HG02885 (cell line): ENCODE measurements at regions not wholly inside any gene's neighbourhood (a gene's known extent, or its start where the extent isn't known, plus 50 kb on each side); places are given as distances from the start of the nearest gene placed in this dataset.

Experiments used
- ATAC-seq: cut with Tn5 transposase; IDR thresholded peaks from one replicate; pipeline ENCODE4 v1.9.1; 2021; ENCODE audit warnings: mild to moderate bottlenecking; ENCODE audit not compliant: unreplicated experiment, poor library complexity

DNA sequence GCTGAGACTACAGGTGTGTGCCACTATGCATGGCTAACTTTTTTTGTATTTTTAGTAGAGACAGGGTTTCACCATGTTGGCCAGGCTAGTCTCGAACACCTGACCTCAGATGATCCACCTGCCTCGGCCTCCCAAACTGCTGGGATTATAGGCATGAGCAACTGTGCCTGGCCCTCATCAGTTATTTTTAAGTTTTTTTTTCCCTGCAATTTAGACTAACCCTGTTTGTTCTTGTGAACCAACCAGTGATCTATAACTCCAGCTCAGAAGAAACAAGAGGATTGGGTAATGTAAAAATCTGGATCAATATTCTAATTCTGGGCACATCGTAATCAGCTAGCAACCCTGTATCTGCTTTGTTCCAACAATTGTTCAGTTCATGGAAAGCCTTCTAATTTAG is 155.7 kb downstream of the NXNL2 start:
- ATAC-seq = no peak

DNA sequence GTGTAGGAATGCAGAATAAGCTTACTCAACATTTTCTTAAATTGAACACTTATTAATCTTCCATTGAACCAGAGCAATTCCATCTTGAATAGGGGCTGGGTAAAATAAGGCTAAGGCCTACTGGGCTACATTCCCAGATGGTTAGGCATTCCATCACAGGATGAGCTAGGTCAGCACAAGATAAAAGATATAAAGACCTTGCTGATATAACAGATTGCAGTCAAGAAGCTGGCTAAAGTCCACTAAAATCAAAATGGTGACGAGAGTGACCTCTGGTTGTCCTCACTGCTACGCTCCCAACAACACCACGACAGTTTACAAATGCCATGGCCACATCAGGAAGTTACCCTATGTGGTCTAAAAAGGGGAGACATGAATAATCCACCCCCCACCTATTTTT is 156.1 kb downstream of the NXNL2 start:
- ATAC-seq = no peak

DNA sequence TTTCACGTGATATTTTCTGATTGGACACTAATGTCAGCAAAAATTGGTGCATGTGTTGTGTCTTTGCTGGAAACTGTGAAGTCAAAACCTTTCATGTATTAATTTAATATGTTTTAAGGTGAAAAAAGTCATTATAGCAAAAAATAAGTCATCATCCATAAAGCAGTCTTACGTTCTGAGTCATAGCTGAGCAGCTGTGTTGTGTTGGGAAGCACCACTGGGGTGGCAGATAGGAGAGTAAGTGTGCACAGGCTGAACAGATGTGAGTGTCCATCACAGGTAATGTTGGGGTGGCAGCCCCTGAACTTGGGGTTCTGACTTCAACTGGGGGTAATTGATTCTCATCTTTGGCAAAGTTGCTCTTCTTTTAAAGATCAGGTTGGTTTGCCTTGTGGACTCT is 156.8 kb downstream of the NXNL2 start:
- ATAC-seq = no peak

DNA sequence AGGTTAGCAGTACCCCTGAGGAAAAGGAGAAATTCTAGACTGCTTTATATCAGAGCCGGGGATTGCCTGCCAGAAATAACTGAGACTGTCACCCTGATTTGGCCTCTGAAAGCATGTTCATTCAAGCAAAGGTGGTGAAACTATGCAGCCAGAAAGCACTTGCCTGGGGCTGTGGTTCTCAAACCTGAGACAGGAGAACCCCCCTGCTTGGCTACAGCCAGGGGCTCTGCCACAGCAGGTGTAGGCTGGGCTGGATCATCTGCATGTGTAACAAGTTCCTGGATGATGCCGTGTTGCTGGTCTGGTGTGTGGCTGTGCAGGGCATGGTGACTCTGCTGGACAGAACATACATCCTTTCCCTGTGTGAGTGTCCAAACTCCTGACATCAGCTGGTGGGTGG is 157.8 kb downstream of the NXNL2 start:
- ATAC-seq = no peak

DNA sequence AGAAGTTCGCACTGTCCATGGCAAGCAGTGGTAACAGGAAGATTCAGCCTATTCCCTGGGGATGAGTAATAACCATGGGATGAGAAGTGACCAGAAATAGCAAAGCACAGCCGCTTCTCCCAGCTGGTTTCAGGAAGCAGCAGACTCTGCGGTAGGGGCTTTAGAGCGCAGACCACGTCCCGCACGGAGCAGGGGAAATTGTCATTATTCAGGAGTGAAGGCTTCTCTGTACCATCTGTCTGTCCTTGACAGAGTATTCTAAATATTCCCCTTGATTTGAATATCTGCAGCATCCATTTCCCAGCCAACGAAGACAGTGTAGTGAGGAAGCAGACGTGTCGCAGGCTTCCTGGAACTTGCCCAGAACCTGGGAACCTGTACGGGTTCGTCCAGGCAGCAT is 159.6 kb downstream of the NXNL2 start:
- ATAC-seq = no peak

DNA sequence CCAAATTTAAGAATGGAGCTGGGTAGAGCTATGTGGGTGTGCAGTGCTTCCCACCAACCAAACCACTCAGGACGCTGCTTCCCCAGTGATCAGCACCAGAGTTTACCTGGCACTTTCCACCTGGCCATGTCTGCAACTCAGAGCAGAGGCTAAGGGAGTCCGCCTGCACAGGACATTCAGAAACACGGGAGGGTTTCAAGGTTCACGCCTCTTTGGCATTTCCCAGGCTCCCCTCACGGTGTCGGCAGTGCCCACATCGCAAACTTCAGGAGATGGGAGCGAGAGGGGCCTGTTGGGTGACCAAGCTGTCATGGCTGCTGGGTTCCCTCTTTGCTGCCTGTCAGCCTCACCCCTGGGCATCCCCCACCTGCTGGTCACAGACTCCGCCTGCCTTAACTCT is 161.5 kb downstream of the NXNL2 start:
- ATAC-seq = no peak

DNA sequence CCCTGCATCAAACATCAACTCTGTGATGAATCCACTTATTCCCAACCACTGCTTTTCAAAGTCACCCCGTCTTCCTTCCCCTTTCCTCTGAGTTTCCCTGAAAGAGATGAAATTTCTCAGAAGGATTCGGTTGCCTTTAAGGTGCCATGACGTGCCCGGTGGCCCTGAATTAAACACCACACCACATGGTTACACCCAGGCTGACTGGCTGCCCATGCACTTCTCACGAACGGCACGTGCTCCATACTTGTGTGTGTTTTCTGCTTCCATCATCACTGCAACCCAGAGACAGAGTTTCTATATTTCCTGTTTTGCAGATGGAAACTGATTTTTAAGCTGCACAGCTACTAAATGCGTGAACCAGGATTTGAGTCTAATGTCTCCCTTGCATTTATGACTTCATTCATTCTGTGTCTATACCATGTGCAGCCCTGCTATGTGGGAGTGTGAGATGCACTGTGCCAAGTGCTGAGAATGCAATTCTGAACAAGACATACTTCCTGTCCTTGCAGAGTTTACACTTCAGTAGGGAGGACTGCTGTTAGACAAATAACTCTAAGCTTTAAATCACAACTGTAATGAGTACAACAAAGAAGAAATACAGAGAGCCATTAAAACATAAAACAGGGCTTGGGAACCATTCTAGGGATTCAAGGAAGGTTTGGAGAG is 162.9 kb downstream of the NXNL2 start:
- no peak for ATAC-seq

DNA sequence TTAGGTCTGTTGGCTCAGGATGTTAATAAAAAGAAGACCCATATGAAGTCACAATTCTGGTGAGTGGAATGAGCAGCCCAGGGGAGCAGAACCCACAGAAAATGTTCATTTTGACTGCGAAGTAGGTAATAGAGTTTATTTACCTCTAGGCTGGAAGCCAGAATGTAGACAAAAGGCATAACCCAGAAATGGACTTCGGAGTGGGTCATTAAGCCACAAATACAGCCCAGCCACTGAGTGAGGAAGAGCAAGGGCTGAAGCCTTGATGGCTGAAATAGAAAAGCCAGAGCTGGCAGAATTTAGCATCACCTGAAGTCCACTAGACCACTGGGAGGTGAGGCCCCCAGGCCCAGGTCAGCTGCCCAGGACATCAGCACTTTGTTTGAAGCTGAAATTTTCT is 168.0 kb downstream of the NXNL2 start:
- no peak for ATAC-seq

DNA sequence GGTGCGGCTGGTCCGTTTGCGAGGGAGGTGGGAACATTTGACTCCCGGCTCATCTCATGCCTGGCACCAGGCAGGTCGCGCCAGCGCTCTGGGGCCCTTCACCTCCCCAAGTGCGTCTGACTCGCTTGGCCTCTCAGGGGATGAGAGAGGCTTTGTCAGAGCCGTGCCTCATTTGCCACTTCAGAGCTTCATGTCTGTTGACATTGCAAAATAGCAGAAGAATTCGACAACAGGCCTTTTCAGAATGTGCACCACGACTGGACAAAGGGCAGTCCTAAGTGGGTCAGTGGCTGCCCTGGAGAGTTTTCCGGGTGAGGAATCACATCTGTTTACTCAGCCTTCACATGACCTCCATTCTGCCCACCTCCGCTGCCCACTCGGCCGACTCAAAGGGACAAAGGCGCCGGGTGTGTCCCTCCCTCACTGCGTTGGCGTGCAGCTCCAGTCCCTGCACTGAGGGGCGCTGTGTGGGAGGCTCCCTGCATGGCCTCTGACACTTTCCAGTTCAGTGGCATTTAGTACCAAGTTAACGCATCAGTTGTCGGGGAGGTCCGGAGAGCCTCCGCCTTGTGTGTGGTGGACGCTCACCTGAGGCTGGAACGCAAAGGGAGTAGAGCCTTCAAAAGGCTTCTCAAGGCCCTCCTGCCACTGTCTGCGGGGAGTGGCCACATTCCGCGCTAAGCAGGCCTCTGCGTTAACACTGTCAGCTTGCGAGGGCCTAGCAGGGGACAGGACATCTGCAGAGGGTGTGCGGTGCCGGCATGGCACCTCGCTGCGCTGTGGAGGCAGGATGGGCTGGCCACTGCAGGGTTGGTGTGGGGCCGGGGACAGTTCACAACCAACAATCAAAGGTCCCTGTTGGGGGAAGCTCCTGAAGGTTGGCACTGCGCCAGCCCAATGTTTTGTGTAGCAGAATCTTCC is 171.5 kb downstream of the NXNL2 start:
- ATAC-seq = no peak

DNA sequence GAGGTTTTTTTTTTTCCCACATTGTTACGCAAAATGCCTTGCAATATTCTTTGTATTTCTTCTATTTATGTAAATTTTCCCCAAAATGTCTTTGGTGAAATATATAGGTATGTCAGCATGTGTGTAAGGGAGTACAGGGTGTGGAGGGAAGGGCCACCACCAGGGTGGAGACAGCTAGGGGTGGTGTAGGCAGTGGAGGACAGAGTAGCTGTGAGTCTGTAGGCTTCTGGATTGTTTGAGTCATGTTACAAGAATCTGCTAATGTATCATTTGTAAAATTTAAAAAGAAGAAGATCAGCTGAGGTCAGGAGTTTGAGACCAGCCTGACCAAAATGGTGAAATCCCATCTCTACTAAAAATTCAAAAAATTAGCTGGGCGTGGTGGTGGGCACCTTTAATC is 175.5 kb downstream of the NXNL2 start:
- no peak for ATAC-seq

DNA sequence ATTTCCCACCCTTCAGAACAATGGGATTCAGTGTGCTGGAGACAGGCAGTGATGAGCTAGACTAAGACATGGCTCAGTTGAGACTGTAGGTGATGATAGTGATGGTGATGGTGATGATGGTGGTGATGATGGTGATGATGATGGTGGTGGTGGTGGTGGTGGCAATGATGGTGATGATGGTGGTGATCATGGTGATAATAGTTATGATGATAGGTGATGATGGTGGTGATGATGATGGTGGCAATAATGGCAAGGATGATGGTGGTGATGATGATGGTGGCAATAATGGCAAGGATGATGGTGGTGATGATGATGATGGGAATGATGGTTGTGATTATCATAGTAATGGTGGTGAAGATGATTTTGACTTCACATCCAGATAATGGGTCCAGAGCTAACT is 176.7 kb downstream of the NXNL2 start:
- no peak for ATAC-seq

DNA sequence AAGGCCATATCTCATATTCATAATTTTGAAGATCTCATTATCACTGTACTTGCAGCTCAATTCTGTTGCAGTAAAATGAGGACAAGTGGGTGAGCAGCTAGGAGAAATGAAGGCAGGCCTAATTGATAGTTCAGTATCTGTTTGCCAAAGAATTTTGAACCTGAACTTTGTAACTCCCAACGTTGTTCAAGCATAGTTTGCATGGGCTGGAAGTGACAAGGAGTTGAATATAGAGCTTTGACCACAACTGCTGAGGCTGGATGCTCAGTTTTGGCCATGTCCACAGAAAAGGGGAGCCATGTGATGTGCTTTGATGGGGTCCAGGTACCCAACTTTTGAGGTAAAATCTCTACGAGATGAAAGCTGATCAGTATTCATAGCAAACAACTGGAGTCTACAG is 177.5 kb downstream of the NXNL2 start:
- ATAC-seq = no peak

DNA sequence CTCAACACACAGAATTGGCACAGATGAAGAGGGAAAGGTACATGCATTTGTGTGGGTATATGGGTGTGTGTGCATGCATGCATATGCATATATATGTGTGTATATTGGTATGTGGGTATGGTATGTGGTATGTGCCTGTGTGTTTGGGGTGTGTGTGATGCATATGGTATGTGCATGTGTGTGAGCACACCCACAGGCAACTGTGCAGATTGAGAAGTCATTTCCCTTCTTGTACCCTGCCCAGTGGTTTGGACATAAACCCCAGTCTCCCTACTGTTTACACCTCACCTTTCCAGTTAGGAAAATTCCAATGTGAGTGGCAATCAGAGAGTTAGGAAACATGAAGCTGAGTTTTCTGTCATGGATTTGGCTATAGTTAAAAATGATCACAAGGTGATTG is 178.0 kb downstream of the NXNL2 start:
- ATAC-seq = no peak

DNA sequence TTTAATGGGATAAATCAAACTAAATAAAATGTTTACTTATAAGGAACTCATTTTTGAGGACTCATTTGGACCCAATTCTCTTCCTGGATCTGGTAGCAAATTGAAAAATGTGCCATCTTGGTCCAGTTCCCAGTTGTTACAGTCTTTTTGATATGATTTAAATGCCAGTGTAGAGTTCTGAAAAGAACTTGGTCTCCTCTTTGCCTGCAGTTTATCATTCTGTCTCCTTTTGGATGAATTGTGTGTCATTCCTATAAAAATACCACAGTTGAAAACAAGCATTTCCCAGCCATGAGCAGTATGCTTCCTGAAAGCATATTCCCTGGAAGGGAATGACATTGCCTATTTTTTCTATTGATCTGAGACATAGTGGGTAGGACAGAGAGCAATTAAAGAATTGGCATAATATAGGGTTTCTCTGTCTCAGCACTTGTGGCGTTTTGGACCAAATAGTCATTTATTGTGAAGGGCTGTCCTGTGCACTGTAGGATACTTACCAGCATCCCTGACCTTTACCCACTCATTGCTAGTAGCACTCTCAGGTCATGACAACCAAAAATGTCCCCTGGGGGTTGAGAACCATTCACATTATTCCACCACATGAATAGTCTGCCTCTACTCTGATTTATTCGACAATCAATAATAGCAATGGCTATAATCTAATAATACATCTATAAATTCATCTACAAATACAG is 181.8 kb downstream of the NXNL2 start:
- no peak for ATAC-seq

DNA sequence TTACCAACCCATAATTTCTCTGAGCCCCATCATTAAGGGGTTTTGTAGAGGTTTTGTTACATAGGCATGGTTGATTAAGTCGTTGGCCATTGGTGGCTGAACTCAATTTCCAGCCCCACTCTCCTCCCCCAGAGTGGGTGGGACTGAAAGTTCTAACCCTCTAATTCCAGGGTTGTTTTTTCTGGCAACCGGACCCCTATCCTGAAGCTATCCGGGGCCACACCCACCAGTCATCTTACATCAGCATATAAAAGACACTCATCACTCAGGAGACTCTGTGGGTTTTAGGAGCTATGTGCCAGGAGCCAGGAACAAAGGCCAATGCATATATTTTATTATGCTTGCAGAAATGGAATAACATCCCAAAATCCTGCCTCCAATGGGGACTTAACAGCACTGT is 186.0 kb downstream of the NXNL2 start:
- no peak for ATAC-seq

DNA sequence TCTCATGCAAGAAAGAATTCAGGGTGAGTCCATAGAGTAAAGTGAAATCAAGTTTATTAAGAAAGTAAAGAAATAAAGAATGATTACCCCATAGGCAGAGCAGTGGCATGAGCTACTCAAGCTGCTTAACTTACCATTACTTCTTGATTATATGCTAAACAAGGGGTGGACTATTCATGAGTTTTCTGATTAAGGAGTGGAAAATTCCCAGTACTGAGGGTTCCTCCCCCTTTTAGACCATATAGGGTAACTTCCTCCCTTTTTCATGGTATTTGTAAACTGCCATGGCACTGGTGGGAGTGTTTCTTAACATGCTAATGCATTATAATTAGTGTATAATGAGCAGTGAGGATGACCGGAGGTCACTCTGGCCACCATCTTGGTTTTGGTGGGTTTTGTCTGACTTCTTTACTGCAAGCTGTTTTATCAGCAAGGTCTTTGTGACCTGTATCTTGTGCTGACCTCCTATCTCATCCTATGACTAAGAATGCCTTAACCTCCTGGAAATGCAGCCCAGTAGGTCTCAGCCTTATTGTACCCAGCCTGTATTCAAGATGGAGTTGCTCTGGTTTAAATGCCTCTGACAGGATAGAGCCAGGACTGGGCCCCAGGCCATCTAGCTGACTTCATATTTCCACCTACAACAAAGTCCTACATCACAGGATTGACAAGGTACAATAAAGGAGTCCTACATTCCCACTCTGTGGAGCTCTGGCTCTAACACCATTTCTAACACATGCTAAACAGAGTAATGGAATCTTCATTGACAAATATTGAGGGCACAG is 186.7 kb downstream of the NXNL2 start:
- ATAC-seq = no peak

DNA sequence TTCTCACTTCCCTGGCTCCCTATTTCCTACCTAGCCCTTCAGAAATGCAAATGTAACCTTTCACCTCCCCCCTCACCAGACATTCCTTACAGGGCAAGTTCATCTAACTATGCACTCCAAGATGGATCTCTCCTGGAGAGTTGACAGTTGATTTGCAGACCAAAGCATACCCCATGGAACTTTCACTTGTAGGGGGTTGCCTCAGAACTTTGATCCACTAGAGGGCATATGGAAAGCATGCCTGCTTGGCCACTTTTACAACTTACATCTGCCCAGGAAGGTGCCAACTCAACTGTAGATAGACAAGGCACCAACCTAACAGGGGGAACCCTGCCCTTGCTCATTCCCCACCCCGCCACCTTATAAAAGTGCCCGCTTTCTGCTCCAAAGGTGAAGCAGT is 187.8 kb downstream of the NXNL2 start:
- ATAC-seq = no peak

DNA sequence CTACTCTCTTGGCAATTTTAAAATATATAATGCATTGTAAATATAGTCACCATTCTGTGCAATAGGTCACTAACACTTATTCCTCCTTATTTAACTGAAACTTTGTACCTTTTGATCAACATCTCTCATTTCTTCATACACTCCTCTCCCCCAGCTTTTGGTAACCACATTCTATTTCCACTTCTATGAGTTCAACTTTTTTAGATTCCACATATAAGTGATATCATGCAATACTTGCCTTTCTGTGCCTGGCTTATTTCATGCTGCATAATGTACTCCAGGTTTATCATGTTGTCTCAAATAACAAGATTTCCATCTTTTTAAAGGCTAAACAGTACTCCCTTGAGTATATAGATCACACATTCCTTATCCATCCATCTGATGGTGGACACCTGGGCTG is 188.8 kb downstream of the NXNL2 start:
- ATAC-seq = no peak

DNA sequence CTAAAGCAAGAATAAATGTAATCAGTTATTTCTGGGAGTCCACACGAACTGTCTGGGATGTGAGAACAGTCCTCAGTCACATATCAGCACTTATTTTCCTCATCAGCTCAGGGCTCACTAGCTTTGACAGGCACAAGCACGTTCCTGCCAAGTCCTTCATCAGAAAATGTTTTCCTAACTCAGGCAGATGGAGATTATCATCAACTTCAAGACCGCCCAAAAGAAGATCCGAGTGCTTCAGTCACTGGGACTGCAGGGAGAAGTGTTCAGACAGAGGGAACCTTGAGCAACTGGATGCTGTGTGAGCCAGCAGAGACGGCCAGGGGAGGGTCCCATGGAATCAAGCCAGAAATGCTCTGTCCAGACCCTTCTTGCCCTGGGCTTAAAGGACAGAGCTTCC is 189.4 kb downstream of the NXNL2 start:
- ATAC-seq = no peak

DNA sequence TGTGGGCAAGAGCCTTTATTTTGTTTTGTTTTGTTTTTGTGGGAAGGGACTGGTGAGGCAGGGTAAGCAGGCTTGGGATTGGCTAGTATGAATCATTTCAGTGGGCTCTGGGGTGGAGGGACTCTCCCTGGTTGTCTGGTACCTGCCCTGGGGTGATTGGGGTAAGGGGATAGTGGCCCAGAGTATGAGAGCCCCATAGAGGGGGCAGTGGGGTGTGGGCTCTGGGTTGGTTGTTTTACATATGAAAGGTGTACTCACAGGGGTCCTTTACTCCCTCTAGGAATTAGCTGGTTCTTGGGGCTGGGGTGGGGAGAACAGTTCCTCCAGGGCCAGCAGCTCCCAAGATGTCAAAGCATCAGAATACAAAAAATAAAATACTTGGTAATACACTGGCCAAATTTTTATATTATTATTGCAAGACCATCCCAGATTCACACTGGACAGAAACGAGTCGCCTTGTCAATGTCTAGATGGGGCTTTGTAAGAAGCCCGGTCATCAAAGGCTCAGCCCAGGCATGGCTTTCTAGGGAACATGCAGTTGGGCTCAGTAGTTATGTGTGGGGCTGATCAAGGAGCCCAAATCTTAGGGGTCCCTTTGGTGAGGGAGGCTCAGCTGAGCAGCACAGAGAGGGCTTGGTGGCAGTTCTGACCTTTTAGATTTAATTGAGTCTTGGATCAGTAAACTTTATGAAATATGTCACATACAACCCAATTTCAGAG is 190.5 kb downstream of the NXNL2 start:
- no peak for ATAC-seq
